GM21619 (cell line): ENCODE measurements at regions not wholly inside any gene's neighbourhood (a gene's known extent, or its start where the extent isn't known, plus 50 kb on each side); places are given as distances from the start of the nearest gene placed in this dataset.
"Not testable (repeated sequence)": the region's sequence is repeated elsewhere in the genome, so short reads cannot be mapped to it uniquely, and the experiment has no call there.

Experiments
- ATAC-seq: cut with Tn5 transposase; IDR thresholded peaks from one replicate; pipeline ENCODE4 v1.9.1; 2021; ENCODE audit not compliant: unreplicated experiment

GRCh38 chr12:59407799-59408198, 188.0 kb upstream of the SLC16A7 start:
- ATAC-seq, result no peak

GRCh38 chr12:59405992-59406391, 189.8 kb upstream of the SLC16A7 start:
- ATAC-seq, result no peak

GRCh38 chr12:59404109-59404650, 191.6 kb upstream of the SLC16A7 start:
- ATAC-seq, result no peak

- ATAC-seq, result peak; percentile 79
These were observed 192.4 kb upstream of the SLC16A7 start for GRCh38 chr12:59403259-59403932.

- ATAC-seq, result no peak
These were observed 194.0 kb upstream of the SLC16A7 start for GRCh38 chr12:59401862-59402261.

- ATAC-seq, result no peak
These were observed 197.7 kb upstream of the SLC16A7 start for GRCh38 chr12:59398164-59398563.

GRCh38 chr12:59396919-59397318, 198.9 kb upstream of the SLC16A7 start:
- ATAC-seq, result no peak

- no peak for ATAC-seq
These were observed 199.3 kb upstream of the SLC16A7 start for GRCh38 chr12:59396519-59396918.

- not testable (repeated sequence) for ATAC-seq
These were observed 200.5 kb upstream of the SLC16A7 start for GRCh38 chr12:59395310-59395709.

GRCh38 chr12:59393506-59393905, 202.3 kb upstream of the SLC16A7 start:
- ATAC-seq, result no peak

GRCh38 chr12:59389968-59390576, 205.8 kb upstream of the SLC16A7 start:
- ATAC-seq, result no peak

- ATAC-seq, result no peak
These were observed 207.1 kb upstream of the SLC16A7 start for GRCh38 chr12:59388694-59389093.

- no peak for ATAC-seq
These were observed 207.7 kb upstream of the SLC16A7 start for GRCh38 chr12:59388176-59388575.

- no peak for ATAC-seq
These were observed 209.6 kb upstream of the SLC16A7 start for GRCh38 chr12:59386236-59386635.

- ATAC-seq, result no peak
These were observed 212.6 kb upstream of the SLC16A7 start for GRCh38 chr12:59383079-59383822.

- no peak for ATAC-seq
These were observed 213.3 kb upstream of the SLC16A7 start for GRCh38 chr12:59382282-59383078.

- no peak for ATAC-seq
These were observed 214.7 kb upstream of the SLC16A7 start for GRCh38 chr12:59381106-59381505.

- ATAC-seq, result no peak
These were observed 220.2 kb upstream of the SLC16A7 start for GRCh38 chr12:59375633-59376032.

- no peak for ATAC-seq
These were observed 221.0 kb upstream of the SLC16A7 start for GRCh38 chr12:59374783-59375182.

- no peak for ATAC-seq
These were observed 222.9 kb upstream of the SLC16A7 start for GRCh38 chr12:59372956-59373355.

- no peak for ATAC-seq
These were observed 224.9 kb upstream of the SLC16A7 start for GRCh38 chr12:59370933-59371332.
